ENCODE measurements at regions not wholly inside any gene's neighbourhood (a gene's known extent, or its start where the extent isn't known, plus 50 kb on each side); places are given as distances from the start of the nearest gene placed in this dataset.

DNA sequence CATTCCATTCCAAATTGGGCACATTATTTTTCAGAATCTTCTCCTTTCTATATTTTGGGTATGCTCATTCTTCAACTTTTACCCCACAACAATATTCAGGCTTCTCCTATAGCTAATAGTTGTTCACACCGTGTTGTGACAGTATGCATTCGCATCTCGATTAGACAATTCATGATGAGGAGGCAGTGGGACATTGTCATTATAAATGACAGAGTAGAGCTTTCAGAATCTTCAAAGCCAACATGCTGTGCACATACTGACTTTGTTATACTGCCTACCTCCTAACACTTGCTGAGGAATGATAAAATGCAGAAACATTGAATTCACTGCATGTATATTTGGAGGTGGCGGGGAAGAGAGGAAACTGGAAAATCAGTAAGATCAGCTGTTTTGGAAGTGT is 714.2 kb downstream of the SUCLG1 start:
- Histone ChIP-seq H3F3A (ENCODE audit: insufficient read depth, low read length) (no peaks in the 10 kb centered on the region), H4K20me1 (ENCODE audit: insufficient read depth, low read length) (no peaks in the 10 kb centered on the region), H3K9me2 (replicated peaks; ENCODE audit: insufficient read depth, low read length) (no peaks in the 10 kb centered on the region), H3K4me1 (ENCODE audit: low read length) (no peaks in the 10 kb centered on the region), H3K4me2 (ENCODE audit: low read depth, low read length) (no peak overlapping the region), H3K9me3 (replicated peaks; ENCODE audit: insufficient read depth, low read length) (no peaks in the 10 kb centered on the region), H3K36me3 (replicated peaks; ENCODE audit: insufficient read depth, low read length) (no peaks in the 10 kb centered on the region), H3K9ac (ENCODE audit: low read length) (no peak overlapping the region), H3K27me3 (replicated peaks; ENCODE audit: insufficient read depth, low read length) (no peaks in the 10 kb centered on the region), H3K27ac (ENCODE audit: low read length) (no peak overlapping the region), H2AFZ (ENCODE audit: low read length) (no peak overlapping the region), H3K4me3 (ENCODE audit: low read length) (no peak overlapping the region), H3K79me2 (ENCODE audit: low read length) (no peaks in the 10 kb centered on the region)
- TF ChIP-seq, protein P1, sequence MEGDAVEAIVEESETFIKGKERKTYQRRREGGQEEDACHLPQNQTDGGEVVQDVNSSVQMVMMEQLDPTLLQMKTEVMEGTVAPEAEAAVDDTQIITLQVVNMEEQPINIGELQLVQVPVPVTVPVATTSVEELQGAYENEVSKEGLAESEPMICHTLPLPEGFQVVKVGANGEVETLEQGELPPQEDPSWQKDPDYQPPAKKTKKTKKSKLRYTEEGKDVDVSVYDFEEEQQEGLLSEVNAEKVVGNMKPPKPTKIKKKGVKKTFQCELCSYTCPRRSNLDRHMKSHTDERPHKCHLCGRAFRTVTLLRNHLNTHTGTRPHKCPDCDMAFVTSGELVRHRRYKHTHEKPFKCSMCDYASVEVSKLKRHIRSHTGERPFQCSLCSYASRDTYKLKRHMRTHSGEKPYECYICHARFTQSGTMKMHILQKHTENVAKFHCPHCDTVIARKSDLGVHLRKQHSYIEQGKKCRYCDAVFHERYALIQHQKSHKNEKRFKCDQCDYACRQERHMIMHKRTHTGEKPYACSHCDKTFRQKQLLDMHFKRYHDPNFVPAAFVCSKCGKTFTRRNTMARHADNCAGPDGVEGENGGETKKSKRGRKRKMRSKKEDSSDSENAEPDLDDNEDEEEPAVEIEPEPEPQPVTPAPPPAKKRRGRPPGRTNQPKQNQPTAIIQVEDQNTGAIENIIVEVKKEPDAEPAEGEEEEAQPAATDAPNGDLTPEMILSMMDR (IDR thresholded peaks at IDR 0.05; ENCODE audit: low read length): no peak
- TF ChIP-seq EZH2 (optimal IDR thresholded peaks at IDR 0.05; ENCODE audit: low read depth, low read length): no peak
- no peak for TF ChIP-seq EZH2phosphoT487 (IDR thresholded peaks at IDR 0.05; ENCODE audit: low read length)
- no peak for DNase-seq

DNA sequence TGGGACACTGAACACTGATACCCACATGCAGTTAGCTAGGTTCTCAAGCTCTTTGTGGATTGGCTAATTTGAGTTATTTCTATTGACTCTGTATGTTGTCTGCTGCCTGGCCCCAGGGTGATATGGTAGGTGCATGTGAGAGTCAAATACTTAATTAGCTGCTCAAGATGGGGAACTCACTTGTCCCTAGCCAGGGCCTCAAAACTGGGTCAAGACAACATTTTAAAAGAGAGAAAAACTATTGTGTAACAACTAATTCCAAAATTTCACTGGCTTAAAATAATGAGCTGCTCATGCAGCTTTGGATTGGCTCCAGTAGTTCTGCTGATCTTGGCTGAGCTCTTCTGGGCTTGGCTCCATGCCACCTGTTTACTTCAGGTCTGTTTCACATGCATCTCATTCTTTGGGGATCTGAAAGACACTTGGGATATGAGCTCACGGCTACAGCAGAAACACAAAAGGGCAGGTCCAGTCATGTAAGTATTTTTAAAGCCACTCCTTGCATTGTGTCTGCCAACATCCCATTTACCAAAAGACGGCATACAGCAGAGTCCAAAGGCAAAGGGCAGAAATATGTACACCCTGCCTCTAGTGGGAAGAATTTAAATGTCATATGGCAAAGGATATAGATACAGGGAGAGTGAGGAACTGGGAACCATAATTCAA is 716.8 kb downstream of the SUCLG1 start:
- Histone ChIP-seq H3K4me2 (ENCODE audit: low read depth, low read length) (no peak overlapping the region), H3K9ac (ENCODE audit: low read length) (no peak overlapping the region), H4K20me1 (ENCODE audit: insufficient read depth, low read length) (no peaks in the 10 kb centered on the region), H3K79me2 (ENCODE audit: low read length) (no peaks in the 10 kb centered on the region), H3K27ac (ENCODE audit: low read length) (no peak overlapping the region), H3K9me2 (replicated peaks; ENCODE audit: insufficient read depth, low read length) (no peaks in the 10 kb centered on the region), H3F3A (ENCODE audit: insufficient read depth, low read length) (no peaks in the 10 kb centered on the region), H2AFZ (ENCODE audit: low read length) (no peak overlapping the region), H3K4me1 (ENCODE audit: low read length) (no peaks in the 10 kb centered on the region), H3K36me3 (replicated peaks; ENCODE audit: insufficient read depth, low read length) (no peaks in the 10 kb centered on the region), H3K4me3 (ENCODE audit: low read length) (no peak overlapping the region), H3K27me3 (replicated peaks; ENCODE audit: insufficient read depth, low read length) (no peaks in the 10 kb centered on the region), H3K9me3 (replicated peaks; ENCODE audit: insufficient read depth, low read length) (no peaks in the 10 kb centered on the region)
- DNase-seq: no peak
- TF ChIP-seq EZH2phosphoT487 (IDR thresholded peaks at IDR 0.05; ENCODE audit: low read length) (no peak), EZH2 (optimal IDR thresholded peaks at IDR 0.05; ENCODE audit: low read depth, low read length) (no peak)
- TF ChIP-seq, protein P1 (IDR thresholded peaks at IDR 0.05; ENCODE audit: low read length): no peak

DNA sequence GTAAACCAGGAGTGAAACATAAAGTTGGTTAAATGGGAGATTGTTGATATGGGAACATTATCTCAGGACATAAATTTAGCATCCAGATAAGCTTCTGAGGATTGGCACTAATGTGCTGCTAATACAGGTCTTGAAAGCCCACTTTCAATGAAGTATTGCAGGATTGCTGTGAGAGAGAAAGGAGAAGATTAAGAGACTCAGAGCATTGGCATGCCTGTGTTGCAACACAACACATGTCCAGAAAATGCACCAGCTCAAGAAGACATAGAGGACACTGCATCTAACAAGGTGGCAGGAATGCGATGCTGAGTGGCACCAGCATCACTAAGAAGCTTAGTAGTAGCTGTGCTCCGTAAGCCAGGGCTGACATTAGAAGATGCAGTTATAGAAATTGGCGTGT is 728.9 kb downstream of the SUCLG1 start:
- no peak overlapping the region for H2AFZ ChIP-seq (ENCODE audit: low read length)
- no peaks in the 10 kb centered on the region for H3K27me3 ChIP-seq (replicated peaks; ENCODE audit: insufficient read depth, low read length)
- H3K4me2 ChIP-seq (ENCODE audit: low read depth, low read length): no peak overlapping the region
- DNase-seq: no peak
- H3K9ac ChIP-seq (ENCODE audit: low read length): no peak overlapping the region
- no peaks in the 10 kb centered on the region for H3K4me1 ChIP-seq (ENCODE audit: low read length)
- no peaks in the 10 kb centered on the region for H3K9me2 ChIP-seq (replicated peaks; ENCODE audit: insufficient read depth, low read length)
- no peaks in the 10 kb centered on the region for H3K79me2 ChIP-seq (ENCODE audit: low read length)
- no peak overlapping the region for H3K27ac ChIP-seq (ENCODE audit: low read length)
- no peaks in the 10 kb centered on the region for H4K20me1 ChIP-seq (ENCODE audit: insufficient read depth, low read length)
- H3F3A ChIP-seq (ENCODE audit: insufficient read depth, low read length): no peaks in the 10 kb centered on the region
- H3K4me3 ChIP-seq (ENCODE audit: low read length): no peak overlapping the region
- no peaks in the 10 kb centered on the region for H3K36me3 ChIP-seq (replicated peaks; ENCODE audit: insufficient read depth, low read length)
- TF ChIP-seq EZH2phosphoT487 (IDR thresholded peaks at IDR 0.05; ENCODE audit: low read length): no peak
- no peak for TF ChIP-seq EZH2 (optimal IDR thresholded peaks at IDR 0.05; ENCODE audit: low read depth, low read length)
- TF ChIP-seq, protein P1 (IDR thresholded peaks at IDR 0.05; ENCODE audit: low read length): no peak
- H3K9me3 ChIP-seq (replicated peaks; ENCODE audit: insufficient read depth, low read length): no peaks in the 10 kb centered on the region
